RWPE2 (cell line): ENCODE measurements at regions not wholly inside any gene's neighbourhood (a gene's known extent, or its start where the extent isn't known, plus 50 kb on each side); places are given as distances from the start of the nearest gene placed in this dataset.

ENCODE experiments used
- ATAC-seq: fragments of 200-7000 bp; cut with Tn5 transposase; 3 replicates; pipeline ENCODE4 v1.9.1; 2021; ENCODE audit warnings: low read depth
- DNase-seq: peaks from one replicate; pipeline ENCODE4 v3.0.0-alpha.2; 2020; ENCODE audit warnings: low spot score
- H3K27ac ChIP-seq: fragments of 450-650 bp; 2 replicates; pipeline ENCODE4 v1.5.1; 2017; ENCODE audit warnings: mild to moderate bottlenecking; ENCODE audit not compliant: poor library complexity, severe bottlenecking
- H3K27me3 ChIP-seq: fragments of 250-450 bp; sonication (Bioruptor Pico); 2 replicates; pipeline ENCODE4 v1.5.1; 2021; ENCODE audit warnings: mild to moderate bottlenecking, moderate library complexity; ENCODE audit not compliant: insufficient read depth, poor library complexity, severe bottlenecking
- H3K36me3 ChIP-seq: fragments of 250-450 bp; sonication (Bioruptor Pico); 2 replicates; pipeline ENCODE4 v1.5.1; 2020; ENCODE audit warnings: low read depth, mild to moderate bottlenecking, moderate library complexity
- H3K4me1 ChIP-seq: fragments of 250-450 bp; sonication (Bioruptor Pico); 2 replicates; pipeline ENCODE4 v1.5.1; 2021; ENCODE audit warnings: mild to moderate bottlenecking, moderate library complexity; ENCODE audit not compliant: insufficient read depth, poor library complexity, severe bottlenecking
- H3K4me3 ChIP-seq: fragments of 250-450 bp; sonication (Bioruptor Pico); 2 replicates; pipeline ENCODE4 v1.5.1; 2021; ENCODE audit warnings: mild to moderate bottlenecking, moderate library complexity; ENCODE audit not compliant: severe bottlenecking
- H3K9me3 ChIP-seq: fragments of 250-450 bp; sonication (Bioruptor Pico); 2 replicates; pipeline ENCODE4 v1.5.1; 2021; ENCODE audit warnings: mild to moderate bottlenecking, moderate library complexity; ENCODE audit not compliant: severe bottlenecking
- TF ChIP-seq, protein P1 (sequence below): fragments of 450-650 bp; IDR thresholded peaks from one replicate; pipeline ENCODE4 v1.5.1; 2017; ENCODE audit warnings: mild to moderate bottlenecking, moderate library complexity; ENCODE audit not compliant: poor library complexity, severe bottlenecking

DNA sequence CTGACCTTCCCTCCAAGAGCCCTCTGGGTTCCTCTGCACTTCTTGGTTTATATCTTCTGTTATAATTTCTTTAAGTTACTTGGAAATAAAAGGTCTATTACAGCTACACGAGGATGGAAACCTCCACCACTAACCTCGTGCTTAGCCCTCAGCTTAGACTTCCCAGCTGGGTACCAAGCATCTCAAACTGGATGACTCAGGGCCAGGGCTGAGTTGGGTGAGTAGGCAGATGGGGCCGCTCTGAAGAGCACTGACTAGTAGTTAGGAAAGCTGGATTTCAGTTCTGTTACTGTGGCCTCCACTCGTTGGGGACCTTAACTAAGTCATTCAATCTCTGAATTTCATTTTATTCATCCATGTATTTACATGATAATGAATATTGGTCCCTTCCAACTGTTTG lies 1036.6 kb downstream of the IGSF11 start:
- no peaks in the 10 kb centered on the region for H3K36me3 ChIP-seq
- ATAC-seq = no peak
- H3K9me3 ChIP-seq = no peaks in the 10 kb centered on the region
- H3K4me3 ChIP-seq = no peak overlapping the region
- H3K27me3 ChIP-seq = peaks cover 34% of the 10 kb centered on the region
- DNase-seq = no peak
- H3K4me1 ChIP-seq = no peaks in the 10 kb centered on the region
- TF ChIP-seq, protein P1, sequence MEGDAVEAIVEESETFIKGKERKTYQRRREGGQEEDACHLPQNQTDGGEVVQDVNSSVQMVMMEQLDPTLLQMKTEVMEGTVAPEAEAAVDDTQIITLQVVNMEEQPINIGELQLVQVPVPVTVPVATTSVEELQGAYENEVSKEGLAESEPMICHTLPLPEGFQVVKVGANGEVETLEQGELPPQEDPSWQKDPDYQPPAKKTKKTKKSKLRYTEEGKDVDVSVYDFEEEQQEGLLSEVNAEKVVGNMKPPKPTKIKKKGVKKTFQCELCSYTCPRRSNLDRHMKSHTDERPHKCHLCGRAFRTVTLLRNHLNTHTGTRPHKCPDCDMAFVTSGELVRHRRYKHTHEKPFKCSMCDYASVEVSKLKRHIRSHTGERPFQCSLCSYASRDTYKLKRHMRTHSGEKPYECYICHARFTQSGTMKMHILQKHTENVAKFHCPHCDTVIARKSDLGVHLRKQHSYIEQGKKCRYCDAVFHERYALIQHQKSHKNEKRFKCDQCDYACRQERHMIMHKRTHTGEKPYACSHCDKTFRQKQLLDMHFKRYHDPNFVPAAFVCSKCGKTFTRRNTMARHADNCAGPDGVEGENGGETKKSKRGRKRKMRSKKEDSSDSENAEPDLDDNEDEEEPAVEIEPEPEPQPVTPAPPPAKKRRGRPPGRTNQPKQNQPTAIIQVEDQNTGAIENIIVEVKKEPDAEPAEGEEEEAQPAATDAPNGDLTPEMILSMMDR = no peak
- no peak overlapping the region for H3K27ac ChIP-seq

DNA sequence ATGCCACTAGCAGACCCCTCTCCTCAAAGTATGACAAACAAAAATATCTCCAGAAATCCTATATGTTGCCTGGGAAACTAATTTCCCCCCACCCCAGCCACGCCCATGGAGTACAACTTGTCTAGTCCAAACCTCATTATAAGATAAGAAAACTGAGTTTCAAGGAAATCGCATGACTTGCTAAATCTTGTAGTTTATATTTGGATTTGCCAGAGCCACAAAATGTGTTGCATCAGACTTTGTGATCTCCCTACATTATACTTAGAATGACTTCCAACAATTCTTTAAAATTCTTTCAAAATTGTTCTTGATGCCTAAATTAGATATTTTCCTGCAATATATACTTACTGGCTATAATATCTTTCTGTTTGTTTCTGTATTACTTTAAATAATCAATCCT lies 1034.4 kb downstream of the IGSF11 start:
- H3K36me3 ChIP-seq = no peaks in the 10 kb centered on the region
- ATAC-seq = no peak
- H3K4me3 ChIP-seq = no peak overlapping the region
- TF ChIP-seq, protein P1 = no peak
- H3K4me1 ChIP-seq = no peaks in the 10 kb centered on the region
- no peak for DNase-seq
- peaks cover 25% of the 10 kb centered on the region for H3K27me3 ChIP-seq
- no peak overlapping the region for H3K27ac ChIP-seq
- H3K9me3 ChIP-seq = no peaks in the 10 kb centered on the region

DNA sequence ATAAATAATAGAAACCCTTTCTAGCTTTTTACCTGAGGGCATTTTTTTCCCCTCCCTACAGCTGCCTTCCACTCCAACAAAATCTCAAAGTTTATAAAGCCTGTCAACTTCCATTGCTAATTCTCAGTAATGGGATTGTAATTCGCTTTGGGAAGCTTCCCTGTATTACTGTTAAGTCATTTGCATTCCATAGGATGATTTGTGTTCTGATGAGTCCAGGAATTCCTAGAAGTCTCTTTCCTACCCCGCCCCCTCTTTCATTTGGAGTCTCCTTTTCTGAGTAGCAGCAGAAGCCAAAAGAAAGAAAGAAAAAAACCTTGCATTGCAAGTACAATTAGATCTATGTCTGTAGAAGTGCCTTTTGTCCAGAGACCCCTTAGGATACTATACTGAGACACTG lies 1033.3 kb downstream of the IGSF11 start:
- TF ChIP-seq, protein P1 = no peak
- H3K27me3 ChIP-seq = peaks cover 15% of the 10 kb centered on the region
- no peak for DNase-seq
- H3K27ac ChIP-seq = no peak overlapping the region
- H3K9me3 ChIP-seq = no peaks in the 10 kb centered on the region
- no peaks in the 10 kb centered on the region for H3K36me3 ChIP-seq
- no peak overlapping the region for H3K4me3 ChIP-seq
- H3K4me1 ChIP-seq = no peaks in the 10 kb centered on the region
- ATAC-seq = no peak

DNA sequence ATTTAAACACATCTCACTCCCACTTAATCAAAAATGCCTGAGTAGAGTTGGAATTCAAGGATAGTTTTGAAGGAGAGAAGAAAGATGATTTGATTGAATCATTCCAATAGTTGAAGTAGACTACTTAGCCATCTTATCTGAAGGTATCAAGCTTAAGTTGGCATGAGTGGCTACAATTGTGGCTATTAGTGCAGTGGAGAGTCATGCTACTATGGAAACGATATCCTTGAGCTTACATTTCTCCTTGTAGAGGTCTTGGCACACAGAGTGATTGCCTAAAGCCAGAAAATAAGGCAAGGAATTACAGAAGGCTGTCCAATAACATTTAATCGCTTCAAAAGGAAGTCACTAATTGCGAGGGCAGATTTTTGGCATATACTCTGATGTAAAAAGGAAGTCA lies 1022.7 kb downstream of the IGSF11 start:
- Histone ChIP-seq H3K9me3 (no peaks in the 10 kb centered on the region), H3K4me3 (no peak overlapping the region), H3K4me1 (no peaks in the 10 kb centered on the region), H3K27ac (no peak overlapping the region), H3K27me3 (no peaks in the 10 kb centered on the region), H3K36me3 (no peaks in the 10 kb centered on the region)
- no peak for ATAC-seq
- TF ChIP-seq, protein P1 = no peak
- no peak for DNase-seq

DNA sequence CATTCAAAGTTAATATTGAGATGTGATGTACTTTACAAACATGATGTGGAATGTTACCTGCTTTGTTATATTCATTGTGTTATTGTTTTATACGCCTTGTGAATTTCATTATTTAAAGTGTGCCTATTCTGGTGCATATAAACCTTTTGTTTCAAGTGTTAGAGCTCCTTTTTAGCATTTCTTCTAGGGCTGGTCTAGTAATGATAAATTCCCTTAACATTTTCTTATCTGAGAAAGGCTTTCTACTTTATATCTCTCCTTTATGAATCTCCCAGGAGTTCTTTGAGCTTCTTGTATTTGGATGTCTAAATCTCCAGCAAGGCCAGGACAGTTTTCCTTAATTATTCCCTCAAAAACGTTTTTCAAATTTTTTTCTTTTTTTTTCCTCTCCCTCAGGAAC lies 1005.6 kb downstream of the IGSF11 start:
- Histone ChIP-seq H3K4me1 (no peaks in the 10 kb centered on the region), H3K36me3 (no peaks in the 10 kb centered on the region), H3K27me3 (no peaks in the 10 kb centered on the region), H3K27ac (no peak overlapping the region), H3K9me3 (peaks cover 6% of the 10 kb centered on the region), H3K4me3 (no peak overlapping the region)
- TF ChIP-seq, protein P1 = no peak
- DNase-seq (no peak), ATAC-seq (no peak)
